Vagina (tissue), 2 donors: ENCODE measurements at regions not wholly inside any gene's neighbourhood (a gene's known extent, or its start where the extent isn't known, plus 50 kb on each side); places are given as distances from the start of the nearest gene placed in this dataset.

Experiments
- POLR2A ChIP-seq, 2 donors: fragments of 450-650 bp; IDR thresholded peaks; one replicate each; pipeline ENCODE4 v1.6.1; 2017; ENCODE audit warnings: antibody characterized with exemption in 2 of 2, mild to moderate bottlenecking in 2 of 2, moderate library complexity in 2 of 2
- TF ChIP-seq, protein P1 (sequence below), 3 experiments: fragments of 450-650 bp in 2 of 3; fragments of 200-600 bp in 1 of 3; sonication (generic) in 1 of 3; IDR thresholded peaks; one replicate each; pipeline ENCODE4 v1.5.1; 2017 to 2019; ENCODE audit warnings: antibody characterized with exemption in 3 of 3, mild to moderate bottlenecking in 2 of 3, moderate library complexity in 2 of 3

DNA sequence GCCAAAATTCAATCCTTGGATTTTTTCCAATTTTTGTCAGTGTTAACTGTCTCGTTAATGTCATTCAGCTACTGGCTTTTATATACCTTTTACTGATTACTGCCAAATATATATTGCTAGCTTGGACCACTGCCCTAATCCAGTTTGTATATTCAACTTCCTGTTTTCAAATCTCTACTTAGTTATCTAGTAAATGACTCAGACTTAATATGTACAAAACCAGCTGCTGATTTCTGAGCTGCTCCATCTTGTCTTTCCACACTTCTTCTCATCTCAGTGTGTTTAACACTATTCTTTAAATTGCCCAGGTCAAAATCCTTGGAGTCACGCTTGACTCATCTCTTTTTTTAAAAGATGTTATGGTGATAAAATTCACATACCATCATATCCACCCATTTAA lies 1196.7 kb downstream of the RAPGEF2 start:
- TF ChIP-seq, protein P1, sequence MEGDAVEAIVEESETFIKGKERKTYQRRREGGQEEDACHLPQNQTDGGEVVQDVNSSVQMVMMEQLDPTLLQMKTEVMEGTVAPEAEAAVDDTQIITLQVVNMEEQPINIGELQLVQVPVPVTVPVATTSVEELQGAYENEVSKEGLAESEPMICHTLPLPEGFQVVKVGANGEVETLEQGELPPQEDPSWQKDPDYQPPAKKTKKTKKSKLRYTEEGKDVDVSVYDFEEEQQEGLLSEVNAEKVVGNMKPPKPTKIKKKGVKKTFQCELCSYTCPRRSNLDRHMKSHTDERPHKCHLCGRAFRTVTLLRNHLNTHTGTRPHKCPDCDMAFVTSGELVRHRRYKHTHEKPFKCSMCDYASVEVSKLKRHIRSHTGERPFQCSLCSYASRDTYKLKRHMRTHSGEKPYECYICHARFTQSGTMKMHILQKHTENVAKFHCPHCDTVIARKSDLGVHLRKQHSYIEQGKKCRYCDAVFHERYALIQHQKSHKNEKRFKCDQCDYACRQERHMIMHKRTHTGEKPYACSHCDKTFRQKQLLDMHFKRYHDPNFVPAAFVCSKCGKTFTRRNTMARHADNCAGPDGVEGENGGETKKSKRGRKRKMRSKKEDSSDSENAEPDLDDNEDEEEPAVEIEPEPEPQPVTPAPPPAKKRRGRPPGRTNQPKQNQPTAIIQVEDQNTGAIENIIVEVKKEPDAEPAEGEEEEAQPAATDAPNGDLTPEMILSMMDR (IDR thresholded peaks at IDR 0.05) = no peak
- TF ChIP-seq POLR2A (IDR thresholded peaks at IDR 0.05) = no peak
